GM21786 (cell line): ENCODE measurements at regions not wholly inside any gene's neighbourhood (a gene's known extent, or its start where the extent isn't known, plus 50 kb on each side); places are given as distances from the start of the nearest gene placed in this dataset.

Source experiments
- ATAC-seq: cut with Tn5 transposase; IDR thresholded peaks from one replicate; pipeline ENCODE4 v1.9.1; 2021; ENCODE audit not compliant: unreplicated experiment

GRCh38 chr3:151990696-151991376 is 117.4 kb downstream of the SUCNR1 start:
- ATAC-seq: no peak

- ATAC-seq: no peak
Measured at GRCh38 chr3:151992326-151993041, 119.0 kb downstream of the SUCNR1 start.

- no peak for ATAC-seq
Measured at GRCh38 chr3:151995091-151995490, 121.6 kb downstream of the SUCNR1 start.

GRCh38 chr3:151998744-151999143 is 125.3 kb downstream of the SUCNR1 start:
- no peak for ATAC-seq

GRCh38 chr3:151999936-152000335 is 126.5 kb downstream of the SUCNR1 start:
- no peak for ATAC-seq

GRCh38 chr3:152011812-152012735 is 138.6 kb downstream of the SUCNR1 start:
- ATAC-seq: no peak

GRCh38 chr3:152019508-152019907 is 146.1 kb downstream of the SUCNR1 start:
- ATAC-seq: no peak

GRCh38 chr3:152021951-152022461 is 148.6 kb downstream of the SUCNR1 start:
- ATAC-seq: peak; percentile 47

- ATAC-seq: no peak
Measured at GRCh38 chr3:152026033-152026556, 152.7 kb downstream of the SUCNR1 start.

- no peak for ATAC-seq
Measured at GRCh38 chr3:152030320-152030719, 156.9 kb downstream of the SUCNR1 start.

GRCh38 chr3:152031321-152031720 is 157.9 kb downstream of the SUCNR1 start:
- no peak for ATAC-seq

GRCh38 chr3:152037297-152037696 is 163.9 kb downstream of the SUCNR1 start:
- ATAC-seq: no peak

- no peak for ATAC-seq
Measured at GRCh38 chr3:152037953-152038352, 164.5 kb downstream of the SUCNR1 start.

GRCh38 chr3:152038490-152038889 is 165.0 kb downstream of the SUCNR1 start:
- ATAC-seq: no peak

- peak; percentile 100 for ATAC-seq
Measured at GRCh38 chr3:152039887-152040286, 166.4 kb downstream of the SUCNR1 start.

GRCh38 chr3:152040319-152040718 is 166.9 kb downstream of the SUCNR1 start:
- no peak for ATAC-seq

- ATAC-seq: no peak
Measured at GRCh38 chr3:152043620-152044019, 170.2 kb downstream of the SUCNR1 start.

- ATAC-seq: no peak
Measured at GRCh38 chr3:152046280-152046679, 172.8 kb downstream of the SUCNR1 start.

GRCh38 chr3:152047465-152047864 is 174.0 kb downstream of the SUCNR1 start:
- ATAC-seq: no peak

- ATAC-seq: no peak
Measured at GRCh38 chr3:152048831-152049230, 175.4 kb downstream of the SUCNR1 start.

- no peak for ATAC-seq
Measured at GRCh38 chr3:152050903-152051302, 177.5 kb downstream of the SUCNR1 start.
